HG03280 (cell line): ENCODE measurements at regions not wholly inside any gene's neighbourhood (a gene's known extent, or its start where the extent isn't known, plus 50 kb on each side); places are given as distances from the start of the nearest gene placed in this dataset.
"Not testable (repeated sequence)": the region's sequence is repeated elsewhere in the genome, so short reads cannot be mapped to it uniquely, and the experiment has no call there.

ENCODE experiments used
- ATAC-seq: cut with Tn5 transposase; IDR thresholded peaks from one replicate; pipeline ENCODE4 v1.9.1; 2021; ENCODE audit warnings: mild to moderate bottlenecking, moderate library complexity; ENCODE audit not compliant: unreplicated experiment

DNA sequence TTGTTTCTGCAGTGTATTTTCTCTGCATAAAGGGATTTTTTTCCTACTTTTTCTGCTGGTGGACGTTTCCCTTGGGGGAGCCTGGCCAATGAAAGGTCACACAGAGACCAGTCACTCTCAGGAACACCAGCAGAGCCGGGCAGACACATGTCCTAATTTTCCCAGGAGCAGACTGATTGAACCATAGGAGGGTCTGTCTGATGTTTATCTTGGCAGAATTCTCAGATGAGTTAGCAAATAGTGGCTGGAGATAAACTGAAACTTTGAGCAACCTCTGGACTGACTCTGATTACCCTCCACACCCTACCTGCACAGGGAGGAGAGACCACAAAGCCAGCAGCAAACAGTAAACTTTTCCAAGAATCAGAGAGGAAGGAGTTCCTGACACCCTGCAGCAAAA, 90.0 kb upstream of the PLGLB2 start:
- ATAC-seq, result not testable (repeated sequence)

DNA sequence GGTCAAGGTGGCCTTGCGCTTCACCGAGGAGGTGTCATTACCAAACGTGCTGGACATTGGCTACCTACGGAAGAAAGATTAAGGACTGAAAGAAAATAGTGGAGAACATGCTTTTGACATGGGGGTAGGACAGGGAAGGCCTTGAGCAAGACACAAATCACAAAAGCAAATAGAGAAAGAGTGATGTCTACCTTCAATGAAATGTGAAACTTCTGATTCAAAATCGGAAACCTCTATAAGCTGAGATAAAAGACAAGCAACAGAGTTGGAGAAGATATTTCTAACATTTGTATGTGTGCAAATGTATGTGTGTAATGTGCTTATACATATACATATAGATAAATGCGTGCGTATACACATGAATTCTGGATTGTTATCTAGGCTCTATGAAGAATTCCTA, 89.5 kb upstream of the PLGLB2 start:
- ATAC-seq, result not testable (repeated sequence)

DNA sequence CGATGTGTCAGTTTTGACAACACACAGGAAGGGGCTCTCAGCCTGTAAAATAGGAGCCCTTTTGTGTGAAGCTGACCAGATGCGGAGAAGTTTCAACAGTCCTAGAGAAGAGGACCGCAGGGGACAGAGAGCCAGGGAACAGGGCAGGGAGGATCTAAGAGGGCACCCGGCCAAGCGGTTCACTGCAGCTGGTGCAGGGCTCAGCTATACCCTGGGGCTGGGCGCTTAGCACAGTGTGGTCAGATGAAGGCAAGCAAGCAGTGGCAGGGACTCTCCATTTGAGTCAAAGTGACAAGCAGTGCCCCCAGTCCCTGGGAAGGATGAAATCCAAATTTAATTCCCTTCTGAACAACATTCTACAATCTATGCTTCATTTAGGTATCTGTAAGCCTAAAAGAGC, 88.9 kb upstream of the PLGLB2 start:
- not testable (repeated sequence) for ATAC-seq

DNA sequence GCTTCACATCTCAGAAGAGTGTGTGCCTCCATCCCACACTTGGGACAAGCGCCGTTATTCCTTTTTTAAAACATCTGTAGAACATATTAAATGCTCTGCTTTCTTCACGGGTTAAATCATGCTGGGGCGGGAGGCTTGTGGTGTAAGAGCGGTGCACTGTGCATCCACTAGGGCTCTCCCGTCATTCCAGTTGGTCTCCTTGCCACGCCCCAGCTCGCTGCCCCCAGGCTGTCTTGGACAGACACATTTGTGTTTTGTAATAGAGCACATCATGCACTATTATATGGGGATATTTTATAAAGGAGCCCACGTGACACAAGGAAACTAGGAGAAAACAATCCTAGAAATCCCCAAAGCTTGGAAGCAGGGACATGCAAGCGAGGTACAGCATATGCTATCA, 87.7 kb upstream of the PLGLB2 start:
- not testable (repeated sequence) for ATAC-seq

DNA sequence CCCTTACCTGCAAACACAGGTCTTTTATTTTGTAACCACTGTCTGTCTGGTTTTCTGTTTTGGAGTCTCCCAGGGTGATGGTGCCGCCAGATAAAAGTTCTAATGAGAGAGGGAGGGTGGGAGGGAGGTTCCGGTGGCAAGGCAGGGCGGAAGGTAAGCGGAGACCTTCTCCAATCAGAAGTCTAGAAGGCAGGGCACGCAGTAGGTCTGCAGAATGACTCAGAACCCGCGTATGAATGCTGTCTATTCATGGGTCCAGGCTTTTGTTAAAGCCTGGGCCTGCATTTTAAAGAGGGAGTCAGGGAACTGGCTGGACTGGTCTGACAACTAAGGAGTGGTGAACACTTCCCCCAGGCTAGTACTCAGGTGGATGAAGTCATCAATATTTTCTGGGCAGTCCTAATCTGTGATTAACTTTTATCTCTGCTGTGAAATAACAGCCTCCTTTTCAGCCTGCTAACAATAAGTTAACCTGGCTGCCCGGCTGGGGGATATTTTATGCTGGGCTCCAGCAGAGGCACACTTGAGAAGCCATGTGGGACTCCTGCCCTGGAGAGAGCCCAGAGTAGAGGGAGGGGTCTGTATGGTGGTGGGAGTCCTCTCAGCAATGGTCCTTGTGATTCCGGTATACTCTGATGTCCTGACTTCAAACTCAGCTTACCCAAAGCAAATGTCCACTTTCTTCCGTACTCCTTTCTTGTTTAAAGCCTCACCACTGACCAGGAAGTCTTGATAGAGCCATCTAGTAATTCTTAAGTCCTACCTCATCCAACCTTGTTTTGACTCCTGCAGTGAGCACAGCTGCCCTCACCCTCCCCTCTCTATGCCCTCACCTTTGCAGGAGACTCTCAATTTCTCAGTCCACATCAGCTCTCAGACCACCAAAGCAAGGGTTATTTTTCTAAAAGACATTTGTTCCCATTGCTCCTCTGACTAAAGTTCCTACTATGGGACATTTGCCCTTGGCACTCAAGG, 85.3 kb upstream of the PLGLB2 start:
- ATAC-seq, result not testable (repeated sequence)

DNA sequence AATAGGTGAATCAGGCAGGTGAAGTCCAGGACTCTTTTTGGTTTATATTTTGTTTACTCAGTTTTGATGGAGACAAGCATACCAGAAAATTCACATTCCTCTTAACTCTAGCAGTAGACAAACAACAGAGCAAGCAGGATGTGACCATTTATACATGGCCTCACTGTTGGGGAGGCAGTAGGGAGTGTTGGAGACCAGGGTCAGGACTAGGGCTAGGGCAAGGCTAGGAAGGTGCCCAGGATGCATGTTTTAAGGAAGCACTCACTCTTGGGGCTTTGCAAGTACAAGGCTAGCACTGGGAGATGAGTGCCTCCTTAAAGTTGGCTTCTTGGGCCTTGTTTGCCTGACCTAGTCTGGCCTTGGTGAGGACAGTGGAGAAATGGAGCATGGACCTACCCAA, 84.5 kb upstream of the PLGLB2 start:
- not testable (repeated sequence) for ATAC-seq

DNA sequence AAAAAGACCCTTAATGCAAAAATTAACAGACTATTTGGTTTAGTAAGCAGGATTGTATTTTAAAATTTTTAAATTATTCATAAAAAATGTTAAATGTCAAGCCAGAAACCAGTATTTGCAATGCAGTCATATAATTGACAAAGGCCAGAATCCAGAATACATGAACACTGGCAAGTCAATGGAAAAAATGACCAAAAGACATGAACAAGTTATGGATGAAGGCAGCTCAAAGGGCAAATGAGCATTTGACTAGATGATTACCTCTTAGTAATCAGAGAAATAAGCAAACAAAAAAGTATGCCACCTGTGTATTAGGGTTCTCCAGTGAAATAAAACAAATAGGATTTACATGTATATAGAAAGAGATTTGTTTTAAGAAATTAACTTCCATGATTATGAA, 80.9 kb upstream of the PLGLB2 start:
- not testable (repeated sequence) for ATAC-seq

DNA sequence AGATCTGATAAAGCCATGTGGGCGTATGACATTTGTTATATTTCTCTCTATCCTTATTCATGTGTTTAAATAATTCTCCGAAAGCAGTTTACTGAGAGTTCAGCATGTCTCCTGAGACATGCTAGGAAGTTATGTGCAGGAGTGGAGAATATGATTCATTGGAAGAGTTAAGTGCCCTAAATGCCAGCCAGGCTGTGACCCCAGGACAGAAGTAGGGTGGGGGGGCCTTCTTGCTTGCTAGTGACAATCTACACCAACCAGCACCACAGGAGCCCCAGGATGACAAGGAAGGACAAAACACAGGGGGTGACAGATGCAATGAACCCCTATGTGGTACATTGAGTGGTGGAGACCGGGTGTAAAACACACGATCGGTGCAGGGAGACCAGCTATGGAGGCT, 79.5 kb upstream of the PLGLB2 start:
- ATAC-seq, result not testable (repeated sequence)

DNA sequence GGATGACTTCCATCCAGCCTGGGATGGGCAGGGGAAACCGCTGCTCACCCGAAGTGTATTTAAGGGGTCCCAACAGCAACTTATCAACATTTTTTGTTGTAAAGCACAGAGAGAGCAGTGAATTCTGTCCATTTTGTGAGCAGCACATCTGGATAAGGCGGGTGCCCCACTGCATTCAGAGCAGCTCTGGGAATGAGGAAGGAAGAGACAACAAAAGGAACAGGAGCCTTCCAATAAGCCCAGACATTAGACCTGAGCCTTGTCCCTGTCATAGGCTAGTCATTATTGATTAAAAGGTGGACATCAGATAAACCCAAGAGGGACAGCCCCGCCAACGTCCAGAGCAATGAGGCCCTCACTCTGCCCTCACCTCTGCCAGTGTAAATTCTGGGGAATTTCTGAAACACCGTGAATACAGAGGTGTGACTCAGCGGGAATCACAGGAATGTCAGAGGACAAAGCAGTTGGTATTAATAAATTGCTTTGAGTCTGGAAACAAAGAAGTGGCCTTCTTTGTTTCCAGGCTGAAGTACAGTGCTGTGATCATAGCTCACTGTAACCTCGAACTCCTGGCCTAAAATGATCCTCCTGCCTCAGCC, 78.2 kb upstream of the PLGLB2 start:
- ATAC-seq, result not testable (repeated sequence)

DNA sequence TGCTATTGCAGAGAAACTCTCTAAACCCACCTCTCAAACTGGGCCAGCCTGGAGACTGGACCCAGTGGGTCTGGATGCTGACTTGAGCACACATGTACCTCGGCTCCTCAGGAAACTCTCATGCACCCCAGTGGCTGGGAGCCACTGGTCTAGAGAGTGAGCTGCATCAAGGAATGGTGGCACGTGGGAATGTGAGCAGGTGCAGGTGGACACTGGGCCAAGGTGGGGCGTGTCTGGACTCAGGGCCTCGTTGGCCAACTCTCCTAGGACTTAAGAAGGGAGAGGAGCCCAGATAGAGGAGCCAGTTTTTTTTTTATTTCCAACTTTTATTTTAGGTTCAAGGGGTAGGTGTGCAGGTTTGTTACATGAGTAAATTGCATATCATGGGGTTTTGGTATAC, 75.5 kb upstream of the PLGLB2 start:
- not testable (repeated sequence) for ATAC-seq

DNA sequence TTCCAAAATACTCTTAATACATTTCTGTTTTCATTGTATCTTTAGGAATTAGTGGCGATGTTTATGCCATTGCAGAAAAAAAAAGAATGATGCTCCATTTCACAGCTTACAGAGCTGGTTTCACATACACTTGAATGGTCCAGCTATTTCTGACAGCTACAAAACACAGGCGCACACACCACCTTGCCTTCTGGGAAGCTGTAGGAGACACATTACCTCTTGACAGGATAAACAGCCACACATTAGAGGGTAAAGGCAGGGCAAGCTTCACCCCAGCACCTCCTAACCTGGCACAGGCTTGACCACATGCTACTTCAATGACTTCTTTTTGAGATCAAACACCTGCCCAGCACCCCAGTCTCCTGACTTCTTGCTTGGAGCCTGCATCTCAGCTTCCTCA, 73.2 kb upstream of the PLGLB2 start:
- not testable (repeated sequence) for ATAC-seq

DNA sequence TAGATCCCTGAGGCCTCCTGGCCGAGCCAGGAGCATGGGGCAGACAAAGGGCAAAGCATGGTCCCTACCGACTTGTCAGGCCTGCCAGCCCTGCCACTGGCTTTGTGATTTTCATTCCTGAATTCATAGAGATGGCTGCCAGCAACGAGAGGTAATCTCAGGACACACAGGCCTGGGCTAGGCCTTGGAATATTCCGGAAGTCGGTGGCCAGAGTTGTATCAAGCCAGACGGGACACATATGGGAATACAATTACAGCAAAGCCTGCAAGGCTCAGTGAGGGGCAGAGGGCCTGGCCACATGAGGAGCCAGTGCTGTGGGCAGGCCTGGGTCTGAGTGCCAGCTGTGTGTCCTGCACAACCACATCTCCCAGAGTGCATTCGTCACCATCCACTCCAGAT, 72.4 kb upstream of the PLGLB2 start:
- not testable (repeated sequence) for ATAC-seq

DNA sequence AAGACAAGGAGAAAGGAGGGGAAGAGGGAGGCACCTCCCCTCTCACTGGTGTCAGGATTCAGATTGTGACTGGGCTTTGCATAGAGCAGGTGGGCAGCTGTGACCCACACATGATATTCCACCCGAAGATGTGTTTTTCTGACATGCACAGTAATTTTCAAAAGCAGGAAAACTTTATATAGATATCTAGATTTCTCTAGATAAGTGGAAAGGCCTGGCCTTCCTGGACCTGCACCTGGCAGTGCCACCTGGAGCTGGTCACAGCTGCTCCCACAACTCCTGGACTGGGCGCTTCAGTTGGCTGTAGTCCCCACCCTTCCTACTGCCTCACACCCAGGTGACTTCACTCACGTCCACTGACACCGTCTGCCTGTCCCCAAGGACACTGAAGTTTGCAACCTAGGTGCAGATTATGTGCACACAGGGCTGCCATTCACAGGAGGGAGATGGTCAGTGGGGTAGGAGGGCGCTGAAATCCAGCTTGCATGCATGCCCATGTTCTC, 70.4 kb upstream of the PLGLB2 start:
- ATAC-seq, result not testable (repeated sequence)

DNA sequence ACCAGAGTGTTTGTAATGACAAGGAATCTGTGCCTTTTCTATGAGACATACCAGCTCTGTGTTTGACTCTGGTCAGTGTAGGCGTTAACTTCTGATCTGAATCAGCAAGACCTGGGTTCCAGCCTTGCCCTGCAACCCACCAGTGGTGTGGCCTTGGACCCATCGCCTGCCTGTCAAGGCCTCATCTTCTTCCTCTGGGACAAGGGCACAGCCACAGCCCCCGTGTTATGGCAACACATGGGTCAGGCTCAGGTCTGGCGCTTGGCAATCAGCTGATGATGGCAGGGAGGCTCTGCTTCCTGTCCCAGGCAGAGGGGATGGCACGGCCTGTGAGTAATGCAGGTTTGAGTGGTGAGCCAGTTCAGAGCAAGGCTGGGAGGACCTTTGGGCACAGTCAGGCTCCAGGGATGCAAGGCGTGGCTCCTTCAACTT, 69.1 kb upstream of the PLGLB2 start:
- not testable (repeated sequence) for ATAC-seq

DNA sequence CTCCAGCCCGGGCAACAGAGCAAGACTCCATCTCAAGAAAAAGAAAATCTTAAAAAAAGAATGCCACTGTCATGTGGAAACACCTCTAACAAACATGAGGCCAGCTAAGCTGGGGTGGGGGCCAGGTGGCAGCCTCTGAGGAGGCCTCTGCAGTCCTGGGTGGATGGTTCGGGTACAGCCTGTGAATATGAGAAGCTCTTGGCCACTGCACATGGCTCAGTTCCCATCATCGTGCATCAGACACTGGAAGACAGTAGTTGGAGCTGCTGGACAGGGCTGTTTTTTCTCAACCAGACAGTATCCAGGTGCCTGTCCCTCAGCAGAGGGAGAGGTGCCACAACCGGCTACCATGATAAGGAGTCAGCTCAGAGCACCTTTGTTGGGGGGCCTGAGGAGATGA, 67.9 kb upstream of the PLGLB2 start:
- not testable (repeated sequence) for ATAC-seq

DNA sequence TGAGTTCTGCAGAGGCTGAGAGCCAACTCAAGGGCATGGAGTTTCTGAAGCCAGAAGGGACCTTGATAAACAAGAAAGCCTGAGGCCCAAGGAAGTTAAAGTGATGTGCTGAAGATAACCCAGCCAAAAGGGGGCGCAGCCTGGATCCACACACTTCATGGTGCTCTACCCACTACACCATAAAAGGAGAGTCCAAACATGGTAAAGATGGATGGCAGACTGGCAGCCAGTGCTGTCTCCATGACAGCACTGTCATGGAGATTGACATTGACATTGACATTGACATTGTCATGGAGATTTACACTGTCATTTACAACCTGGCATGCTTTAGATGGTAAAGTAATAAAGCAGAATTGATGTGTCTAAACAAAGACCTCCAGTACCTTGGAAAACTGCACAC, 67.2 kb upstream of the PLGLB2 start:
- ATAC-seq, result not testable (repeated sequence)

DNA sequence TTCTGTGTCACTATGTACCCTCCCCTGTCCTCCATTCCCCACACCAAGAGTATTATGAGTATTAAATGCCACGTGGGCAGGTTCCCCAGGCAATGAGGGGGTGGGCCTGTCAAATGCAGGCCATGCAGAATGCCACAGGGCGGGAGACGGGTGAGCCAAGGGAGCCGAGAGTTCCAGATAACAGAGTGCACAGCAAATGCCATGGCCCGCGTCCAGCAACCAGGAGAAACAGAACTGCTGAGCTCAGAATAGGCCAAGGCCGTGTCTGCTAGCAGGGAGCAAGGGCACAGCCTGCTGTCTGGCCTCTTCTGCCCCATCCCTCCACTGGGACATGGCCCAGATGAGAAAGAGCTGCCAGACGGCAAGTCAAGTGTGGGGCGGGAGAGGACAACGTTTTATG, 64.4 kb upstream of the PLGLB2 start:
- not testable (repeated sequence) for ATAC-seq

DNA sequence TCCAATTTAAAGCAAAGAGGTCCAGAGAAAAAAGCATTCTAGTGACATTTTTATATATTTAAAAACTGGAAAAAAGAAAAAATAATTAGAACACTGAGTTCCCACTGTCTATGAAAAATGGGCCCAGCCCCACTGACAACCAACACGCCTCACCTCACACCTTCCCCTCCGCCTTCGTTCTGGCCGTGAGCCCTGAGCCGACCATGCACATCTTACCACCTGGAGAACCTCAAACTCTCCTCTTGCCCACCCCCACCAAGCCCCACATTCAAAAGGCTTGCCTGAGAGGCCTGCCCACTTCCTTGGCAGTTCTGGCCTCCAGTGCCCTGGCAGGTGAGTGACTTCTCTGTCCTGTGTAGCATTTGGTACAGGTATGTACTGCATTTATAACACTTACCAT, 63.9 kb upstream of the PLGLB2 start:
- ATAC-seq, result not testable (repeated sequence)

DNA sequence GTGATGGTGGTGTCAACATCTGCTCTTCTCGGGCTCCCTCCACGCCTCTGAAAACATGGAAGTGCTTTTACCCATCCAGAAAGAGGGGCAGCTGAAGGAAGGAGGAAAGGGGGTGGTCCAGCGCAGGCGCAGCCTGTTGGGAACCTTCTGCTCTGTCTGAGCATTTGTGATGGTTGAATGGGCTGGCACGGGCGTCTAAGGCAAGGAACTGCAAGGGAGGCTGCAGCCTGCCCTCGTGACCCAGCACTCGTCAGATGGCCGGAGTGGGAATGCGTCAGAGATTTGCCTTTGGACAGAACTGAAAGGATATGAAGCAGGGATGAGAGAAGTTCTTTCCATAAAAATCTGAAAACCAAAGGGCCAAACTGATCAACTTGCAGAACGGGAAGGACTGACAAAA, 62.3 kb upstream of the PLGLB2 start:
- ATAC-seq, result not testable (repeated sequence)

DNA sequence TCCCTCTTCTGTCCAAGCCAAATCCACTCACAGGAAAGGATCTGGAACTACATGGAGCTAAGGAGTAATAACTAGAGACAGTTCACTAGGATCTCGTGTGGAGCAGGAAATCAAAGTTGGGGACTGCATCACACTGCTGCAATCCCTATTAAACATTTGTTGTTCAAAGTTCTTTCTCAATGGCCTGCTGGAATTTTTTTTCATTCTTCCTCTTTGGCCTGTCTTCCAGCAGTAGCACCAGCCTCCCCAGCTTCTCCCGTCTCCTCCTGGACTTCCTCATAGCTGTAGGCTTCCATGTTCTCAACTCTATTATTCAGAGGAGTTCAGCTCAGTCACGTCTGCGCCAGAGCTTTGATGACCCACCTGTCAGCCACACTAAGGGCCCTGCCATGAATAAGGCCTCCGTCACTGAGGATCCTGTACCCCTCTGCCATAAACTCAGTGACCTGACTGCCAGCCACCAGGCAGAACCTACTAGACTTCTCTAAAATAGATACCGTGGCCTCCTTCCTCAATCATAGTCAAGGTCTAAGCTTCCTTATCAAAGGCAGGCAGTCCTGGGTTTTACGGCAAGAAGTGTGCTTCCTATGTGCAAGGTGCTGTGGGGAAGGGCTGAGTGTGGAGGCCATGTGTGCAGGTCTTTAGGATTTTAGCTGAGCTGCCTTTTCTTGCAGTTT, 60.9 kb upstream of the PLGLB2 start:
- ATAC-seq, result not testable (repeated sequence)

DNA sequence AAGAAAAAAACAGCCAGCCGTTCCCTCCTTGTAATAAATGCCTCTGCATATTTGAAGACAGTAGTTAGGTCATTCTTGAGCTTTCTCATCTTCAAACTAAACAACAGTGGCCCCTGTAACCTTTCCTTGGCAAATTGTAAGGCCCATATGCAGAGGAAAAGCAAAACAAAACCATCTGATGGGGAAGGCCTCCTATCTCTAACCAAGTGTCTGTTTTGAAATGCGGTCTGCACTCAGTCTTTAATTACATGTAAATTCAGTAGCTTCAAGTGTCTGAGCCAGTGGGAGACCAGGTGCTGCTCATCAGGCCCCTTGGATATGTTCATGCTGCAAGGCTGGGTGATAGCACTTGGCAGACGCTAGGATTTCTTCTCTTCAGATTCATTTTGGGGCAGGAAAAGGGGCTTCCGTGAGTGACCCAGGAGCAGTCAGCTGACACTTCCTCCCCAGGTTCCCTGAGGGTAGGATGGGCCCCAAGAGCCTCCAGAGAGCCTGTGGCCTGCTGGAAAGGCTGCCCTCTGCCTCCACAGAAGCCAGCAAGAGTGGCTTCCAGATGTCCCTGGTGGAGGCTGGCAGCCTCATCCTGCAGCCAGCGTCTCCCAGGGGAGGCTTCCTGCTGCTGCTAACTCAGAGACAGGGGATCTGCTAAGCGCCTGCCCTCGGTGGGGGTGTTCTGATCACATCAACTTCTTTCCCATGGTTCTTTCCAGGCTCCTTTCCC, 60.2 kb upstream of the PLGLB2 start:
- not testable (repeated sequence) for ATAC-seq
